ENCODE measurements at regions not wholly inside any gene's neighbourhood (a gene's known extent, or its start where the extent isn't known, plus 50 kb on each side); places are given as distances from the start of the nearest gene placed in this dataset.
"Not testable (repeated sequence)": the region's sequence is repeated elsewhere in the genome, so short reads cannot be mapped to it uniquely, and the experiment has no call there.

GRCh38 chr11:64428693-64429092, 69.7 kb downstream of the RPS6KA4 start:
- Histone ChIP-seq H3K27me3 (ENCODE audit: control insufficient read depth, insufficient read depth, low read length) (no peaks in the 10 kb centered on the region), H3K36me3 (ENCODE audit: control insufficient read depth, insufficient read depth, low read length) (no peaks in the 10 kb centered on the region), H3K9ac (ENCODE audit: low read length) (no peak overlapping the region), H3K4me3 (ENCODE audit: low read length) (no peak overlapping the region), H3K27ac (ENCODE audit: low read depth, low read length) (no peak overlapping the region), H3K4me1 (ENCODE audit: control insufficient read depth, insufficient read depth, low read length) (no peaks in the 10 kb centered on the region)

- Histone ChIP-seq H3K27ac (ENCODE audit: low read depth, low read length) (no peak overlapping the region), H3K4me3 (ENCODE audit: low read length) (no peak overlapping the region), H3K36me3 (ENCODE audit: control insufficient read depth, insufficient read depth, low read length) (no peaks in the 10 kb centered on the region), H3K4me1 (ENCODE audit: control insufficient read depth, insufficient read depth, low read length) (no peaks in the 10 kb centered on the region), H3K9ac (ENCODE audit: low read length) (no peak overlapping the region), H3K27me3 (ENCODE audit: control insufficient read depth, insufficient read depth, low read length) (no peaks in the 10 kb centered on the region)
Measured at GRCh38 chr11:64429970-64430369, 71.0 kb downstream of the RPS6KA4 start.

GRCh38 chr11:64430645-64431044, 71.7 kb downstream of the RPS6KA4 start:
- Histone ChIP-seq H3K27ac (ENCODE audit: low read depth, low read length) (no peak overlapping the region), H3K4me1 (ENCODE audit: control insufficient read depth, insufficient read depth, low read length) (no peaks in the 10 kb centered on the region), H3K9ac (ENCODE audit: low read length) (no peak overlapping the region), H3K4me3 (ENCODE audit: low read length) (no peak overlapping the region), H3K27me3 (ENCODE audit: control insufficient read depth, insufficient read depth, low read length) (no peaks in the 10 kb centered on the region), H3K36me3 (ENCODE audit: control insufficient read depth, insufficient read depth, low read length) (no peaks in the 10 kb centered on the region)

- H3K9ac ChIP-seq (ENCODE audit: low read length), result no peak overlapping the region
- no peaks in the 10 kb centered on the region for H3K4me1 ChIP-seq (ENCODE audit: control insufficient read depth, insufficient read depth, low read length)
- H3K36me3 ChIP-seq (ENCODE audit: control insufficient read depth, insufficient read depth, low read length), result no peaks in the 10 kb centered on the region
- peaks cover 2% of the 10 kb centered on the region for H3K27me3 ChIP-seq (ENCODE audit: control insufficient read depth, insufficient read depth, low read length)
- no peak overlapping the region for H3K4me3 ChIP-seq (ENCODE audit: low read length)
- H3K27ac ChIP-seq (ENCODE audit: low read depth, low read length), result no peak overlapping the region
Measured at GRCh38 chr11:64436000-64436399, 77.0 kb downstream of the RPS6KA4 start.

GRCh38 chr11:64437426-64437825, 78.5 kb downstream of the RPS6KA4 start:
- H3K27ac ChIP-seq (ENCODE audit: low read depth, low read length), result no peak overlapping the region
- H3K4me1 ChIP-seq (ENCODE audit: control insufficient read depth, insufficient read depth, low read length), result no peaks in the 10 kb centered on the region
- no peak overlapping the region for H3K4me3 ChIP-seq (ENCODE audit: low read length)
- H3K36me3 ChIP-seq (ENCODE audit: control insufficient read depth, insufficient read depth, low read length), result no peaks in the 10 kb centered on the region
- H3K27me3 ChIP-seq (ENCODE audit: control insufficient read depth, insufficient read depth, low read length), result peaks cover 2% of the 10 kb centered on the region
- H3K9ac ChIP-seq (ENCODE audit: low read length), result no peak overlapping the region

- Histone ChIP-seq H3K4me3 (ENCODE audit: low read length) (no peak overlapping the region), H3K27me3 (ENCODE audit: control insufficient read depth, insufficient read depth, low read length) (peaks cover 2% of the 10 kb centered on the region), H3K9ac (ENCODE audit: low read length) (no peak overlapping the region), H3K27ac (ENCODE audit: low read depth, low read length) (no peak overlapping the region), H3K36me3 (ENCODE audit: control insufficient read depth, insufficient read depth, low read length) (no peaks in the 10 kb centered on the region), H3K4me1 (ENCODE audit: control insufficient read depth, insufficient read depth, low read length) (no peaks in the 10 kb centered on the region)
Measured at GRCh38 chr11:64438986-64439771, 80.2 kb downstream of the RPS6KA4 start.

- H3K27ac ChIP-seq (ENCODE audit: low read depth, low read length); H3K4me1 ChIP-seq (ENCODE audit: control insufficient read depth, insufficient read depth, low read length); H3K4me3 ChIP-seq (ENCODE audit: low read length); H3K36me3 ChIP-seq (ENCODE audit: control insufficient read depth, insufficient read depth, low read length); H3K27me3 ChIP-seq (ENCODE audit: control insufficient read depth, insufficient read depth, low read length); H3K9ac ChIP-seq (ENCODE audit: low read length): not testable (repeated sequence)
Measured at GRCh38 chr11:64439772-64440491, 81.0 kb downstream of the RPS6KA4 start.

GRCh38 chr11:64441127-64441526, 82.2 kb downstream of the RPS6KA4 start:
- Histone ChIP-seq H3K36me3 (ENCODE audit: control insufficient read depth, insufficient read depth, low read length) (no peaks in the 10 kb centered on the region), H3K4me3 (ENCODE audit: low read length) (no peak overlapping the region), H3K27ac (ENCODE audit: low read depth, low read length) (no peak overlapping the region), H3K9ac (ENCODE audit: low read length) (no peak overlapping the region), H3K27me3 (ENCODE audit: control insufficient read depth, insufficient read depth, low read length) (peaks cover 2% of the 10 kb centered on the region), H3K4me1 (ENCODE audit: control insufficient read depth, insufficient read depth, low read length) (no peaks in the 10 kb centered on the region)

- H3K4me3 ChIP-seq (ENCODE audit: low read length), result no peak overlapping the region
- no peaks in the 10 kb centered on the region for H3K36me3 ChIP-seq (ENCODE audit: control insufficient read depth, insufficient read depth, low read length)
- H3K9ac ChIP-seq (ENCODE audit: low read length), result no peak overlapping the region
- peaks cover 2% of the 10 kb centered on the region for H3K27me3 ChIP-seq (ENCODE audit: control insufficient read depth, insufficient read depth, low read length)
- no peaks in the 10 kb centered on the region for H3K4me1 ChIP-seq (ENCODE audit: control insufficient read depth, insufficient read depth, low read length)
- no peak overlapping the region for H3K27ac ChIP-seq (ENCODE audit: low read depth, low read length)
Measured at GRCh38 chr11:64443001-64443400, 84.0 kb downstream of the RPS6KA4 start.

GRCh38 chr11:64444838-64445441, 86.0 kb downstream of the RPS6KA4 start:
- Histone ChIP-seq H3K4me1 (ENCODE audit: control insufficient read depth, insufficient read depth, low read length) (peaks cover 8% of the 10 kb centered on the region), H3K27me3 (ENCODE audit: control insufficient read depth, insufficient read depth, low read length) (peaks cover 2% of the 10 kb centered on the region), H3K36me3 (ENCODE audit: control insufficient read depth, insufficient read depth, low read length) (no peaks in the 10 kb centered on the region), H3K4me3 (ENCODE audit: low read length) (no peak overlapping the region), H3K27ac (ENCODE audit: low read depth, low read length) (no peak overlapping the region), H3K9ac (ENCODE audit: low read length) (no peak overlapping the region)

- Histone ChIP-seq H3K36me3 (ENCODE audit: control insufficient read depth, insufficient read depth, low read length) (no peaks in the 10 kb centered on the region), H3K27me3 (ENCODE audit: control insufficient read depth, insufficient read depth, low read length) (peaks cover 2% of the 10 kb centered on the region), H3K9ac (ENCODE audit: low read length) (no peak overlapping the region), H3K4me3 (ENCODE audit: low read length) (no peak overlapping the region), H3K4me1 (ENCODE audit: control insufficient read depth, insufficient read depth, low read length) (peaks cover 8% of the 10 kb centered on the region), H3K27ac (ENCODE audit: low read depth, low read length) (no peak overlapping the region)
Measured at GRCh38 chr11:64445651-64446050, 86.7 kb downstream of the RPS6KA4 start.

GRCh38 chr11:64447831-64448598, 89.1 kb downstream of the RPS6KA4 start:
- Histone ChIP-seq H3K9ac (ENCODE audit: low read length) (no peak overlapping the region), H3K4me3 (ENCODE audit: low read length) (peak overlapping the region; percentile 67), H3K27me3 (ENCODE audit: control insufficient read depth, insufficient read depth, low read length) (peaks cover 2% of the 10 kb centered on the region), H3K4me1 (ENCODE audit: control insufficient read depth, insufficient read depth, low read length) (peaks cover 8% of the 10 kb centered on the region), H3K27ac (ENCODE audit: low read depth, low read length) (no peak overlapping the region), H3K36me3 (ENCODE audit: control insufficient read depth, insufficient read depth, low read length) (no peaks in the 10 kb centered on the region)

All from rectal smooth muscle tissue (tissue), 1 donor.